Hepatocyte (in vitro differentiated cells): ENCODE measurements at regions not wholly inside any gene's neighbourhood (a gene's known extent, or its start where the extent isn't known, plus 50 kb on each side); places are given as distances from the start of the nearest gene placed in this dataset.

Experiments used
- EZH2 ChIP-seq: fragments of 200-600 bp; sonication (generic); IDR thresholded peaks from 2 replicates; pipeline ENCODE4 v1.6.1; 2016; ENCODE audit warnings: antibody characterized with exemption, mild to moderate bottlenecking, borderline replicate concordance
- EZH2phosphoT487 ChIP-seq: fragments of 200-600 bp; sonication (generic); IDR thresholded peaks from one replicate; pipeline ENCODE4 v1.6.1; 2018; ENCODE audit warnings: antibody characterized with exemption, mild to moderate bottlenecking, low read depth, moderate library complexity; ENCODE audit not compliant: unreplicated experiment, severe bottlenecking
- TF ChIP-seq, protein P1 (sequence below): fragments of 200-600 bp; sonication (generic); IDR thresholded peaks from 2 replicates; pipeline ENCODE4 v1.5.1; 2016; ENCODE audit warnings: antibody characterized with exemption, mild to moderate bottlenecking; ENCODE audit not compliant: poor library complexity

- TF ChIP-seq, protein P1, sequence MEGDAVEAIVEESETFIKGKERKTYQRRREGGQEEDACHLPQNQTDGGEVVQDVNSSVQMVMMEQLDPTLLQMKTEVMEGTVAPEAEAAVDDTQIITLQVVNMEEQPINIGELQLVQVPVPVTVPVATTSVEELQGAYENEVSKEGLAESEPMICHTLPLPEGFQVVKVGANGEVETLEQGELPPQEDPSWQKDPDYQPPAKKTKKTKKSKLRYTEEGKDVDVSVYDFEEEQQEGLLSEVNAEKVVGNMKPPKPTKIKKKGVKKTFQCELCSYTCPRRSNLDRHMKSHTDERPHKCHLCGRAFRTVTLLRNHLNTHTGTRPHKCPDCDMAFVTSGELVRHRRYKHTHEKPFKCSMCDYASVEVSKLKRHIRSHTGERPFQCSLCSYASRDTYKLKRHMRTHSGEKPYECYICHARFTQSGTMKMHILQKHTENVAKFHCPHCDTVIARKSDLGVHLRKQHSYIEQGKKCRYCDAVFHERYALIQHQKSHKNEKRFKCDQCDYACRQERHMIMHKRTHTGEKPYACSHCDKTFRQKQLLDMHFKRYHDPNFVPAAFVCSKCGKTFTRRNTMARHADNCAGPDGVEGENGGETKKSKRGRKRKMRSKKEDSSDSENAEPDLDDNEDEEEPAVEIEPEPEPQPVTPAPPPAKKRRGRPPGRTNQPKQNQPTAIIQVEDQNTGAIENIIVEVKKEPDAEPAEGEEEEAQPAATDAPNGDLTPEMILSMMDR: no peak
- TF ChIP-seq EZH2phosphoT487 (no peak), EZH2 (no peak)
Observed at GRCh38 chr4:24010573-24010972, 120.7 kb upstream of the PPARGC1A start.
